ENCODE measurements at regions not wholly inside any gene's neighbourhood (a gene's known extent, or its start where the extent isn't known, plus 50 kb on each side); places are given as distances from the start of the nearest gene placed in this dataset.

DNA sequence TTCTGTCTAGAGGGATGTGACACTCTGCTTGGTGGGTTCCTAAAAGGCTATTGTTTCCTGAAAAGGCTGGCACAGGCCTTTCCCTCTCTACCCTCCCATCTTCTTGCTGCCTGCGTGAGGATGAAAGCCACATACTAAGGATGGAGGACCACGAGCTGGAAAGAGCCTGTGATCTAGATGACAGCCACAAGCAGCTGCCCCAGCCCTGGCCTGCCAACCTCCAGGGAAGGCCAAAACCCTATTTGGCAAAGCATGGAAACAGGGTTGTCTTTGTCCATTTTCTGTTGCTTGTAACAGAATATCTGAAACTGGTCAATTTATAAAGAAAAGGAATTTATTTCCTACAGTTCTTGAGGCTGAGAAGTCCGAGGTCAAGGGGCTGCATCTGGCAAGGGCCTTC is 144.5 kb downstream of the FBLN2 start:
- TF ChIP-seq, protein P1, sequence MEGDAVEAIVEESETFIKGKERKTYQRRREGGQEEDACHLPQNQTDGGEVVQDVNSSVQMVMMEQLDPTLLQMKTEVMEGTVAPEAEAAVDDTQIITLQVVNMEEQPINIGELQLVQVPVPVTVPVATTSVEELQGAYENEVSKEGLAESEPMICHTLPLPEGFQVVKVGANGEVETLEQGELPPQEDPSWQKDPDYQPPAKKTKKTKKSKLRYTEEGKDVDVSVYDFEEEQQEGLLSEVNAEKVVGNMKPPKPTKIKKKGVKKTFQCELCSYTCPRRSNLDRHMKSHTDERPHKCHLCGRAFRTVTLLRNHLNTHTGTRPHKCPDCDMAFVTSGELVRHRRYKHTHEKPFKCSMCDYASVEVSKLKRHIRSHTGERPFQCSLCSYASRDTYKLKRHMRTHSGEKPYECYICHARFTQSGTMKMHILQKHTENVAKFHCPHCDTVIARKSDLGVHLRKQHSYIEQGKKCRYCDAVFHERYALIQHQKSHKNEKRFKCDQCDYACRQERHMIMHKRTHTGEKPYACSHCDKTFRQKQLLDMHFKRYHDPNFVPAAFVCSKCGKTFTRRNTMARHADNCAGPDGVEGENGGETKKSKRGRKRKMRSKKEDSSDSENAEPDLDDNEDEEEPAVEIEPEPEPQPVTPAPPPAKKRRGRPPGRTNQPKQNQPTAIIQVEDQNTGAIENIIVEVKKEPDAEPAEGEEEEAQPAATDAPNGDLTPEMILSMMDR (IDR thresholded peaks at IDR 0.05; ENCODE audit: low read depth, low read length): no peak
- TF ChIP-seq POLR2A (IDR thresholded peaks at IDR 0.05; ENCODE audit: extremely low read depth, insufficient read length): no peak
